ENCODE measurements at regions not wholly inside any gene's neighbourhood (a gene's known extent, or its start where the extent isn't known, plus 50 kb on each side); places are given as distances from the start of the nearest gene placed in this dataset.

GRCh38 chr6:21371061-21371460 lies 222.5 kb upstream of the SOX4 start:
- TF ChIP-seq CTCF (conservative IDR thresholded peaks at IDR 0.05 in 1 of 2, IDR thresholded peaks at IDR 0.05 in 1 of 2; ENCODE audit: extremely low read depth in 1 of 2, insufficient read depth in 1 of 2, low read depth in 1 of 2, low read length in 2 of 2), result no peak
- no peak for TF ChIP-seq EZH2 (IDR thresholded peaks at IDR 0.05; ENCODE audit: borderline replicate concordance, low read length)
